ENCODE measurements at regions not wholly inside any gene's neighbourhood (a gene's known extent, or its start where the extent isn't known, plus 50 kb on each side); places are given as distances from the start of the nearest gene placed in this dataset.

GRCh38 chr7:50854831-50855230 lies 72.1 kb upstream of the GRB10 start:
- ATAC-seq, result no peak
- H3K9me3 Mint-ChIP-seq, result peaks cover 8% of the 10 kb centered on the region; the same call in 1 of the 2 replicates
- ChIA-PET CTCF (no interaction called here), POLR2A (no interaction called here)
- H3K27me3 Mint-ChIP-seq (ENCODE audit: low read depth), result peaks cover 4% of the 10 kb centered on the region
- no peak overlapping the region for H3K4me3 Mint-ChIP-seq
- no peaks in the 10 kb centered on the region for H3K4me1 Mint-ChIP-seq
- no peak for TF ChIP-seq ESRRA (CRISPR knock-in tag; IDR thresholded peaks at IDR 0.05; ENCODE audit: borderline replicate concordance)
- no peak for TF ChIP-seq ZMAT4 (CRISPR knock-in tag; IDR thresholded peaks at IDR 0.05)
- no peak for TF ChIP-seq FOXK1 (CRISPR knock-in tag; IDR thresholded peaks at IDR 0.05)
- no peak for TF ChIP-seq ZNF281 (CRISPR knock-in tag; IDR thresholded peaks at IDR 0.05)
- TF ChIP-seq ATF6 (CRISPR knock-in tag; IDR thresholded peaks at IDR 0.05), result no peak
- no peak for TF ChIP-seq AR (CRISPR knock-in tag; IDR thresholded peaks at IDR 0.05)
- TF ChIP-seq FOXJ3 (CRISPR knock-in tag; IDR thresholded peaks at IDR 0.05; ENCODE audit: borderline replicate concordance), result no peak
- no peak for TF ChIP-seq CTCF (IDR thresholded peaks at IDR 0.05)
- TF ChIP-seq HMGA2 (CRISPR knock-in tag; IDR thresholded peaks at IDR 0.05), result no peak
- TF ChIP-seq TCF7 (CRISPR knock-in tag; IDR thresholded peaks at IDR 0.05; ENCODE audit: low read depth), result no peak
- no peak for TF ChIP-seq E2F5 (CRISPR knock-in tag; IDR thresholded peaks at IDR 0.05)
- no peak for TF ChIP-seq SOX15 (CRISPR knock-in tag; IDR thresholded peaks at IDR 0.05)
- no peak for TF ChIP-seq ZNF219 (CRISPR knock-in tag; IDR thresholded peaks at IDR 0.05; ENCODE audit: borderline replicate concordance)
- no peak for TF ChIP-seq ZNF232 (CRISPR knock-in tag; IDR thresholded peaks at IDR 0.05)
- no peaks in the 10 kb centered on the region for H3K36me3 Mint-ChIP-seq
- no peak overlapping the region for H3K27ac Mint-ChIP-seq
- no peak for DNase-seq (ENCODE audit: low spot score)

GRCh38 chr7:50854247-50854646 lies 71.6 kb upstream of the GRB10 start:
- DNase-seq (ENCODE audit: low spot score) (no peak), ATAC-seq (no peak)
- Mint-ChIP-seq H3K27ac (no peak overlapping the region), H3K27me3 (ENCODE audit: low read depth) (peaks cover 6% of the 10 kb centered on the region), H3K4me3 (no peak overlapping the region), H3K4me1 (no peaks in the 10 kb centered on the region), H3K36me3 (no peaks in the 10 kb centered on the region), H3K9me3 (peaks cover 8% of the 10 kb centered on the region; the same call in 1 of the 2 replicates)
- CTCF ChIA-PET, result no interaction called here
- POLR2A ChIA-PET, result no interaction called here
- TF ChIP-seq FOXP1 (CRISPR knock-in tag; IDR thresholded peaks at IDR 0.05; ENCODE audit: borderline replicate concordance), result no peak
- TF ChIP-seq PRRX2 (CRISPR knock-in tag; IDR thresholded peaks at IDR 0.05), result no peak
- no peak for TF ChIP-seq E2F5 (CRISPR knock-in tag; IDR thresholded peaks at IDR 0.05)
- no peak for TF ChIP-seq MXD4 (CRISPR knock-in tag; IDR thresholded peaks at IDR 0.05; ENCODE audit: borderline replicate concordance)
- no peak for TF ChIP-seq CREB1 (CRISPR knock-in tag; IDR thresholded peaks at IDR 0.05)
- no peak for TF ChIP-seq AFF4 (CRISPR knock-in tag; IDR thresholded peaks at IDR 0.05; ENCODE audit: borderline replicate concordance)

All from WTC11 (cell line).